ENCODE measurements at regions not wholly inside any gene's neighbourhood (a gene's known extent, or its start where the extent isn't known, plus 50 kb on each side); places are given as distances from the start of the nearest gene placed in this dataset.

DNA sequence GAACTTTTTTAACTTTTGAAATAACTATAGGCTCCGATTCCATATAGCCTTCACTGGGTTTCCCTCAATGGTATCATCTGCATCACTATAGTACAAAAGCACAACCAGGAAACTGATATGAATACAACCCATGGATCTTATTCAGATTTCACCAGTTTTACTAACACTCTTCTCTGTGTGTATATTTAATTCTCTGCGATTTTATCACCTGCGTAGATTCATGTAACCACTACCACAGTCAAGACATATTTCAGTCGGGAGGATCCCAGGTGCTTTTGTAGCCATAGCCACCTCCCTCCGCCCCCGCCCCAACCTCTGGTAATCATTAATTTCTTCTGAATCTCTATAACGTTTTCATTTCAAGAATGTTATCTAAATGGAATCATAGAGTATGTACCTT is 82.8 kb upstream of the C7orf33 start:
- H3K14ac ChIP-seq (replicated peaks; ENCODE audit: low read depth, low read length) = no peak overlapping the region
- H3K36me3 ChIP-seq (ENCODE audit: control insufficient read depth, insufficient read depth, low read length) = no peaks in the 10 kb centered on the region
- no CpG with 5 or more reads among the region's 7 CpGs for WGBS, 2 experiments (ENCODE audit: extremely low coverage in 2 of 2, insufficient read length in 1 of 2)
- H3K9me1 ChIP-seq (ENCODE audit: insufficient read depth, low read length) = no peaks in the 10 kb centered on the region
- H2BK120ac ChIP-seq (ENCODE audit: low read depth, low read length) = no peak overlapping the region
- no peak overlapping the region for H3K23ac ChIP-seq (ENCODE audit: low read depth, low read length)
- H3K79me1 ChIP-seq (ENCODE audit: low read depth in 1 of 2, low read length in 2 of 2) = no peaks in the 10 kb centered on the region
- no peak overlapping the region for H2BK20ac ChIP-seq (ENCODE audit: low read depth, low read length)
- no peak overlapping the region for H2AK9ac ChIP-seq (replicated peaks; ENCODE audit: low read depth, low read length, poor library complexity)
- no peaks in the 10 kb centered on the region for H3K4me1 ChIP-seq (ENCODE audit: control insufficient read depth, insufficient read depth, low read length)
- H3K27ac ChIP-seq (ENCODE audit: insufficient read depth, low read length) = no peak overlapping the region
- dilution Hi-C loops (cut with HindIII; ENCODE audit: low sequenced_read_pairs, unreplicated experiment) (no loop called here), intact Hi-C loops (cut with micrococcal nuclease) (loop anchor here (10.0 kb wide), 1 partner anchor 257 kb away; no protein-coding TSS in a partner anchor), in situ Hi-C loops (cut with MboI; ENCODE audit: low sequenced_read_pairs) (loop anchor here (5.0 kb wide), 1 partner anchor 455 kb away; no protein-coding TSS in a partner anchor)
- H3K4me2 ChIP-seq (ENCODE audit: low read depth, low read length) = no peak overlapping the region
- H4K20me1 ChIP-seq (ENCODE audit: insufficient read depth, low read length) = no peaks in the 10 kb centered on the region
- H2AFZ ChIP-seq (replicated peaks; ENCODE audit: low read length, poor library complexity) = no peak overlapping the region
- ATAC-seq (ENCODE audit: low read depth) (no peak), DNase-seq (no peak)
- H3K9ac ChIP-seq (ENCODE audit: low read depth, low read length) = no peak overlapping the region
- POLR2A ChIA-PET (ENCODE audit: unreplicated experiment) = no interaction called here
- H3K27me3 ChIP-seq (ENCODE audit: control insufficient read depth, insufficient read depth, low read length) = no peaks in the 10 kb centered on the region
- no peak overlapping the region for H2BK15ac ChIP-seq (ENCODE audit: low read depth, low read length)
- no peak overlapping the region for H4K5ac ChIP-seq (ENCODE audit: low read depth, low read length)
- CTCF ChIA-PET = no interaction called here
- H4K8ac ChIP-seq (ENCODE audit: low read depth in 2 of 2, low read length in 2 of 2) = no peak overlapping the region
- no peak overlapping the region for H3K56ac ChIP-seq (ENCODE audit: extremely low read depth, insufficient read depth, low read length)
- no peaks in the 10 kb centered on the region for H3K9me3 ChIP-seq (ENCODE audit: control insufficient read depth, insufficient read depth, low read length)
- no peak overlapping the region for H3K18ac ChIP-seq (ENCODE audit: low read depth, low read length)
- H3K4me3 ChIP-seq (ENCODE audit: insufficient read depth, low read depth, low read length) = no peak overlapping the region
- no peak overlapping the region for H2AK5ac ChIP-seq (ENCODE audit: low read depth, low read length)
- H4K91ac ChIP-seq (ENCODE audit: insufficient read depth, low read depth, low read length) = no peak overlapping the region
- BruUV-seq (replicated peaks) = no TSS peak
- H3K4ac ChIP-seq (ENCODE audit: low read depth, low read length) = no peak overlapping the region
- TF ChIP-seq, protein P1, sequence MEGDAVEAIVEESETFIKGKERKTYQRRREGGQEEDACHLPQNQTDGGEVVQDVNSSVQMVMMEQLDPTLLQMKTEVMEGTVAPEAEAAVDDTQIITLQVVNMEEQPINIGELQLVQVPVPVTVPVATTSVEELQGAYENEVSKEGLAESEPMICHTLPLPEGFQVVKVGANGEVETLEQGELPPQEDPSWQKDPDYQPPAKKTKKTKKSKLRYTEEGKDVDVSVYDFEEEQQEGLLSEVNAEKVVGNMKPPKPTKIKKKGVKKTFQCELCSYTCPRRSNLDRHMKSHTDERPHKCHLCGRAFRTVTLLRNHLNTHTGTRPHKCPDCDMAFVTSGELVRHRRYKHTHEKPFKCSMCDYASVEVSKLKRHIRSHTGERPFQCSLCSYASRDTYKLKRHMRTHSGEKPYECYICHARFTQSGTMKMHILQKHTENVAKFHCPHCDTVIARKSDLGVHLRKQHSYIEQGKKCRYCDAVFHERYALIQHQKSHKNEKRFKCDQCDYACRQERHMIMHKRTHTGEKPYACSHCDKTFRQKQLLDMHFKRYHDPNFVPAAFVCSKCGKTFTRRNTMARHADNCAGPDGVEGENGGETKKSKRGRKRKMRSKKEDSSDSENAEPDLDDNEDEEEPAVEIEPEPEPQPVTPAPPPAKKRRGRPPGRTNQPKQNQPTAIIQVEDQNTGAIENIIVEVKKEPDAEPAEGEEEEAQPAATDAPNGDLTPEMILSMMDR (conservative IDR thresholded peaks at IDR 0.05; ENCODE audit: low read depth, low read length) = no peak
- TF ChIP-seq RCOR1 (IDR thresholded peaks at IDR 0.05; ENCODE audit: insufficient replicate concordance, low read length) (no peak), NFE2L2 (IDR thresholded peaks at IDR 0.05; ENCODE audit: low read depth, low read length) (no peak), CHD1 (IDR thresholded peaks at IDR 0.05; ENCODE audit: low read depth, low read length) (no peak), RAD21 (IDR thresholded peaks at IDR 0.05; ENCODE audit: low read length) (no peak), FOS (IDR thresholded peaks at IDR 0.05; ENCODE audit: low read depth, low read length) (no peak), MAFK (IDR thresholded peaks at IDR 0.05; ENCODE audit: low read depth, low read length) (no peak), SMC3 (IDR thresholded peaks at IDR 0.05; ENCODE audit: low read depth, low read length) (no peak), CEBPB (IDR thresholded peaks at IDR 0.05; ENCODE audit: low read depth, low read length) (no peak), POLR2A (IDR thresholded peaks at IDR 0.05; ENCODE audit: low read depth, low read length) (no peak), MAZ (IDR thresholded peaks at IDR 0.05; ENCODE audit: borderline replicate concordance, low read depth, low read length) (no peak), MXI1 (IDR thresholded peaks at IDR 0.05; ENCODE audit: borderline replicate concordance, low read depth, low read length) (no peak), RFX5 (IDR thresholded peaks at IDR 0.05; ENCODE audit: low read depth, low read length) (no peak), BHLHE40 (IDR thresholded peaks at IDR 0.05; ENCODE audit: low read depth, low read length) (no peak)
- TF ChIP-seq, protein P2, sequence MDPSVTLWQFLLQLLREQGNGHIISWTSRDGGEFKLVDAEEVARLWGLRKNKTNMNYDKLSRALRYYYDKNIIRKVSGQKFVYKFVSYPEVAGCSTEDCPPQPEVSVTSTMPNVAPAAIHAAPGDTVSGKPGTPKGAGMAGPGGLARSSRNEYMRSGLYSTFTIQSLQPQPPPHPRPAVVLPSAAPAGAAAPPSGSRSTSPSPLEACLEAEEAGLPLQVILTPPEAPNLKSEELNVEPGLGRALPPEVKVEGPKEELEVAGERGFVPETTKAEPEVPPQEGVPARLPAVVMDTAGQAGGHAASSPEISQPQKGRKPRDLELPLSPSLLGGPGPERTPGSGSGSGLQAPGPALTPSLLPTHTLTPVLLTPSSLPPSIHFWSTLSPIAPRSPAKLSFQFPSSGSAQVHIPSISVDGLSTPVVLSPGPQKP (IDR thresholded peaks at IDR 0.05; ENCODE audit: borderline replicate concordance, low read depth, low read length) = no peak
- TF ChIP-seq, protein P3, sequence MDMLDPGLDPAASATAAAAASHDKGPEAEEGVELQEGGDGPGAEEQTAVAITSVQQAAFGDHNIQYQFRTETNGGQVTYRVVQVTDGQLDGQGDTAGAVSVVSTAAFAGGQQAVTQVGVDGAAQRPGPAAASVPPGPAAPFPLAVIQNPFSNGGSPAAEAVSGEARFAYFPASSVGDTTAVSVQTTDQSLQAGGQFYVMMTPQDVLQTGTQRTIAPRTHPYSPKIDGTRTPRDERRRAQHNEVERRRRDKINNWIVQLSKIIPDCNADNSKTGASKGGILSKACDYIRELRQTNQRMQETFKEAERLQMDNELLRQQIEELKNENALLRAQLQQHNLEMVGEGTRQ (IDR thresholded peaks at IDR 0.05; ENCODE audit: low read depth, low read length) = no peak
- H2BK5ac ChIP-seq (ENCODE audit: low read depth, low read length, poor library complexity, severe bottlenecking) = no peak overlapping the region

Data from IMR-90 (cell line).